ENCODE measurements at regions not wholly inside any gene's neighbourhood (a gene's known extent, or its start where the extent isn't known, plus 50 kb on each side); places are given as distances from the start of the nearest gene placed in this dataset.
A peak's percentile ranks its signal among the peaks of the same experiment; 100 is the strongest.

GRCh38 chr6:88492824-88493223 is 326.7 kb upstream of the CNR1 start:
- Histone ChIP-seq H3K27ac (no peak overlapping the region), H3K27me3 (no peaks in the 10 kb centered on the region), H3K4me1 (ENCODE audit: low read depth) (no peaks in the 10 kb centered on the region), H3K36me3 (no peaks in the 10 kb centered on the region), H3K9me3 (ENCODE audit: low read depth) (no peaks in the 10 kb centered on the region), H3K4me3 (no peak overlapping the region)
- DNase-seq (ENCODE audit: low read depth in 1 of 2, low spot score in 1 of 2), result peak; percentile 23 to 53
- TF ChIP-seq CTCF (IDR thresholded peaks at IDR 0.05; ENCODE audit: low read depth, low read length), result peak; percentile 52

GRCh38 chr6:88492241-88492640 is 326.1 kb upstream of the CNR1 start:
- Histone ChIP-seq H3K36me3 (no peaks in the 10 kb centered on the region), H3K4me3 (no peak overlapping the region), H3K9me3 (ENCODE audit: low read depth) (no peaks in the 10 kb centered on the region), H3K27ac (no peak overlapping the region), H3K4me1 (ENCODE audit: low read depth) (no peaks in the 10 kb centered on the region), H3K27me3 (no peaks in the 10 kb centered on the region)
- TF ChIP-seq CTCF (IDR thresholded peaks at IDR 0.05; ENCODE audit: low read depth, low read length), result no peak
- no peak for DNase-seq (ENCODE audit: low read depth in 1 of 2, low spot score in 1 of 2)

GRCh38 chr6:88491266-88491880 is 325.2 kb upstream of the CNR1 start:
- no peak for DNase-seq (ENCODE audit: low read depth in 1 of 2, low spot score in 1 of 2)
- no peaks in the 10 kb centered on the region for H3K27me3 ChIP-seq
- no peak for TF ChIP-seq CTCF (IDR thresholded peaks at IDR 0.05; ENCODE audit: low read depth, low read length)
- H3K4me3 ChIP-seq, result no peak overlapping the region
- H3K9me3 ChIP-seq (ENCODE audit: low read depth), result no peaks in the 10 kb centered on the region
- no peaks in the 10 kb centered on the region for H3K4me1 ChIP-seq (ENCODE audit: low read depth)
- no peak overlapping the region for H3K27ac ChIP-seq
- no peaks in the 10 kb centered on the region for H3K36me3 ChIP-seq

- H3K36me3 ChIP-seq, result no peaks in the 10 kb centered on the region
- no peak overlapping the region for H3K4me3 ChIP-seq
- no peak for TF ChIP-seq CTCF (IDR thresholded peaks at IDR 0.05; ENCODE audit: low read depth, low read length)
- DNase-seq (ENCODE audit: low read depth in 1 of 2, low spot score in 1 of 2), result peak in 1 of 2 donors; percentile 42
- no peak overlapping the region for H3K27ac ChIP-seq
- H3K9me3 ChIP-seq (ENCODE audit: low read depth), result no peaks in the 10 kb centered on the region
- H3K27me3 ChIP-seq, result no peaks in the 10 kb centered on the region
- H3K4me1 ChIP-seq (ENCODE audit: low read depth), result no peaks in the 10 kb centered on the region
Measured at GRCh38 chr6:88490908-88491264, 324.7 kb upstream of the CNR1 start.

- no peaks in the 10 kb centered on the region for H3K4me1 ChIP-seq (ENCODE audit: low read depth)
- no peak overlapping the region for H3K4me3 ChIP-seq
- TF ChIP-seq CTCF (IDR thresholded peaks at IDR 0.05; ENCODE audit: low read depth, low read length), result no peak
- no peaks in the 10 kb centered on the region for H3K27me3 ChIP-seq
- no peak overlapping the region for H3K27ac ChIP-seq
- DNase-seq (ENCODE audit: low read depth in 1 of 2, low spot score in 1 of 2), result peak in 1 of 2 donors; percentile 9
- H3K9me3 ChIP-seq (ENCODE audit: low read depth), result no peaks in the 10 kb centered on the region
- no peaks in the 10 kb centered on the region for H3K36me3 ChIP-seq
Measured at GRCh38 chr6:88490195-88490907, 324.2 kb upstream of the CNR1 start.
